Tibial artery (tissue), 4 donors: ENCODE measurements at regions not wholly inside any gene's neighbourhood (a gene's known extent, or its start where the extent isn't known, plus 50 kb on each side); places are given as distances from the start of the nearest gene placed in this dataset.

Experiments used
- DNase-seq, 2 donors: peaks; one replicate each; pipeline ENCODE4 v3.0.0-alpha.2; 2019
- H3K27ac ChIP-seq, 2 donors: fragments of 200-600 bp; sonication (generic) in 1 of 2; 1 replicate in 1 of 2; 2 replicates in 1 of 2; pipeline ENCODE4 v1.5.1; 2018 to 2019; ENCODE audit warnings: mild to moderate bottlenecking in 1 of 2
- H3K27me3 ChIP-seq, 2 donors: fragments of 200-600 bp; sonication (generic) in 1 of 2; one replicate each; pipeline versions ENCODE4 v1.5.1 to v1.6.0; 2016 to 2019
- H3K36me3 ChIP-seq, 3 donors: fragments of 200-600 bp; sonication (generic) in 2 of 3; one replicate each; pipeline ENCODE4 v1.5.1; 2016 to 2019; ENCODE audit warnings: mild to moderate bottlenecking in 2 of 3
- H3K4me1 ChIP-seq, 4 donors: fragments of 200-600 bp; sonication (generic) in 2 of 4; 1 replicate in 3 of 4; 2 replicates in 1 of 4; pipeline ENCODE4 v1.5.1; 2016 to 2019
- H3K4me3 ChIP-seq, 2 donors: fragments of 200-600 bp; sonication (generic) in 1 of 2; 1 replicate in 1 of 2; 2 replicates in 1 of 2; pipeline ENCODE4 v1.5.1; 2018 to 2019; ENCODE audit warnings: mild to moderate bottlenecking in 2 of 2
- H3K9me3 ChIP-seq, 3 donors: fragments of 200-600 bp; sonication (generic) in 1 of 3; one replicate each; pipeline ENCODE4 v1.5.1; 2016 to 2019
- intact Hi-C: fragments of 100-400 bp; cut with DNase I; formaldehyde crosslinking; loops from one replicate; pipeline ENCODE4 v1.15.0; 2023; ENCODE audit warnings: low total_unique reads
- TF ChIP-seq, protein P1 (sequence below), 2 experiments: fragments of 200-600 bp in 1 of 2; fragments of 450-650 bp in 1 of 2; IDR thresholded peaks; one replicate each; pipeline ENCODE4 v1.5.1; 2017 to 2019; ENCODE audit warnings: antibody characterized with exemption in 2 of 2, mild to moderate bottlenecking in 1 of 2, moderate library complexity in 1 of 2

DNA sequence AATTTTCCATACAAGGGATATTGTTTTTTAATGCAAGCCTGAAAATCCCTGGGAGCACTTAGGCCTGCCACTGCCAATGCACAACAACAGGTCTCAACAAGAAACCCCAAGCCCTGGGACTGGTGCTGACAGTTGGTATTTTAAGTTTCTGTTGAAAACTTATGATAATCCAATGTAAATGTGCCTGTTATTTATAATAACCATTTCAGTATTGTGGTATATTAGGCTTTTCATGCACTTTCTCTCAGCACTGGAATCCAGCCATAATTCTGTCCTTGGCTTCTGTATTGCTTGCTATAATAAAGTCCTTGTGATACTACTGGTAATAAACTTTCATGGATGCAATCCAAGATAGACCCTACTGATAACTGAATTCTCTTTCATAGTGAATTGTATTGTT lies 218.9 kb downstream of the PCDH7 start:
- DNase-seq: no peak
- no peak overlapping the region for H3K4me3 ChIP-seq
- peaks cover 0 to 44% (median 2%) of the 10 kb centered on the region in 4 donors for H3K4me1 ChIP-seq
- H3K36me3 ChIP-seq: no peaks in the 10 kb centered on the region
- TF ChIP-seq, protein P1, sequence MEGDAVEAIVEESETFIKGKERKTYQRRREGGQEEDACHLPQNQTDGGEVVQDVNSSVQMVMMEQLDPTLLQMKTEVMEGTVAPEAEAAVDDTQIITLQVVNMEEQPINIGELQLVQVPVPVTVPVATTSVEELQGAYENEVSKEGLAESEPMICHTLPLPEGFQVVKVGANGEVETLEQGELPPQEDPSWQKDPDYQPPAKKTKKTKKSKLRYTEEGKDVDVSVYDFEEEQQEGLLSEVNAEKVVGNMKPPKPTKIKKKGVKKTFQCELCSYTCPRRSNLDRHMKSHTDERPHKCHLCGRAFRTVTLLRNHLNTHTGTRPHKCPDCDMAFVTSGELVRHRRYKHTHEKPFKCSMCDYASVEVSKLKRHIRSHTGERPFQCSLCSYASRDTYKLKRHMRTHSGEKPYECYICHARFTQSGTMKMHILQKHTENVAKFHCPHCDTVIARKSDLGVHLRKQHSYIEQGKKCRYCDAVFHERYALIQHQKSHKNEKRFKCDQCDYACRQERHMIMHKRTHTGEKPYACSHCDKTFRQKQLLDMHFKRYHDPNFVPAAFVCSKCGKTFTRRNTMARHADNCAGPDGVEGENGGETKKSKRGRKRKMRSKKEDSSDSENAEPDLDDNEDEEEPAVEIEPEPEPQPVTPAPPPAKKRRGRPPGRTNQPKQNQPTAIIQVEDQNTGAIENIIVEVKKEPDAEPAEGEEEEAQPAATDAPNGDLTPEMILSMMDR (IDR thresholded peaks at IDR 0.05): no peak
- H3K9me3 ChIP-seq: no peaks in the 10 kb centered on the region
- intact Hi-C loops: no loop called here
- peak overlapping the region; percentile 4 for H3K27ac ChIP-seq
- no peaks in the 10 kb centered on the region for H3K27me3 ChIP-seq

DNA sequence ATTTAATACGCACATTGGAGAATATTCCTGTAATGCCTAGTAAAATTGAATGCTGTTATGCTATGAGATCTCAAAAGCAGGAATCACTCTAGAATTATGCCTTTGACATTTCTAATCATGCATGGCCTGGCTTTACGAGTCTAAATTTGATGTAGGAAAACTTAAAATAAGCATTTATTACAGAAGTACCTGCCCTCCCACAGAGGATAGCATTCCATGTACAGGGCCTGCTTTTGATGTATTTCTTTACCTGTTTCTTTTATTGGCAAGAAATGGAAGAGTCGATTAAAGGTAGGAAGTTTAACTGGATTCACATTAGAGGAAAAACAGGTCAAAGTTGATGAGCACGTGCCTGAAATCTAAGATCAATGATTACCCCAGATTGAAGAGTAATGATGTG lies 219.5 kb downstream of the PCDH7 start:
- intact Hi-C loops: no loop called here
- H3K4me3 ChIP-seq: no peak overlapping the region
- H3K9me3 ChIP-seq: no peaks in the 10 kb centered on the region
- no peaks in the 10 kb centered on the region for H3K36me3 ChIP-seq
- no peak overlapping the region for H3K27ac ChIP-seq
- DNase-seq: no peak
- peaks cover 0 to 44% (median 2%) of the 10 kb centered on the region in 4 donors for H3K4me1 ChIP-seq
- TF ChIP-seq, protein P1 (IDR thresholded peaks at IDR 0.05): no peak
- no peaks in the 10 kb centered on the region for H3K27me3 ChIP-seq

DNA sequence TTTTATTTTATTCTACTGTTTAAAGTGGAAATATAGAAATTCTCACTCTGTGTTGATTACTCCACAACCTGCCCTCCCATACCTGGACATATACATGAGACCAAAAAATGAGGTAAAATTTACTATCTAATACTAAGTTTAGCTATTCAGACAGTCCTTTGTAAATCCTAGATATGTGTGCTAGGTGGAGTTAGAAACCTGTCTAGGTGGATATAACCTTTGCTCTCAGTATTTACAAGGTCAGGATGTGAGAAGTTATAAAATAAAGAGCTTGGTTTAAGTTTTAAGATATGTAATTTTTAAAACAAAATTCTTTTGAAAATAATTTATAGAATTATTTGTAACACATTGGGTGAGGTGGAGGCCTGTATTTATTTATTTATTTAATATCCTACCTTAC lies 221.5 kb downstream of the PCDH7 start:
- intact Hi-C loops: no loop called here
- Histone ChIP-seq H3K27me3 (no peaks in the 10 kb centered on the region), H3K4me3 (no peak overlapping the region), H3K4me1 (peaks cover 0 to 59% (median 5%) of the 10 kb centered on the region in 4 donors), H3K9me3 (no peaks in the 10 kb centered on the region), H3K36me3 (no peaks in the 10 kb centered on the region), H3K27ac (no peak overlapping the region)
- DNase-seq: no peak
- TF ChIP-seq, protein P1 (IDR thresholded peaks at IDR 0.05): no peak

DNA sequence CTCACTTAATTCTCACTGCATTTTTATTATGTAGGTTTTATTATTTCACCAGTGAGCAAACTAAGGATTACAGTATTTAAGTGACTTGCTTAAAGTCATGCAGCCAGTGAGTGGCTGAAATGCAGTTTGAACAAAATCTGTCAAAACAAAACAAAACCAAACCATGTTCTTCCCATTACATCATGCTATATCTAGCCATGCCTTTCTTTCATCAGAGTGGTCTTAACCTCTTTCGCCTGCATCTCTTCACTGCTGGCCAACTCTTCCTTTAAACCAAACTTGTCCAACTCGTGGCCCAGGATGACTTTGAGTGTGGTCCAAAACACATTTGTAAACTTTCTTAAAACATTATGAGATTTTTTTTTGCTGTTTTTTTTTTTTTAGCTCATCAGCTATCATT lies 223.2 kb downstream of the PCDH7 start:
- no peaks in the 10 kb centered on the region for H3K9me3 ChIP-seq
- peaks cover 0 to 55% (median 5%) of the 10 kb centered on the region in 4 donors for H3K4me1 ChIP-seq
- intact Hi-C loops: no loop called here
- H3K27ac ChIP-seq: no peak overlapping the region
- H3K4me3 ChIP-seq: no peak overlapping the region
- H3K36me3 ChIP-seq: no peaks in the 10 kb centered on the region
- no peak for DNase-seq
- TF ChIP-seq, protein P1 (IDR thresholded peaks at IDR 0.05): no peak
- no peaks in the 10 kb centered on the region for H3K27me3 ChIP-seq

DNA sequence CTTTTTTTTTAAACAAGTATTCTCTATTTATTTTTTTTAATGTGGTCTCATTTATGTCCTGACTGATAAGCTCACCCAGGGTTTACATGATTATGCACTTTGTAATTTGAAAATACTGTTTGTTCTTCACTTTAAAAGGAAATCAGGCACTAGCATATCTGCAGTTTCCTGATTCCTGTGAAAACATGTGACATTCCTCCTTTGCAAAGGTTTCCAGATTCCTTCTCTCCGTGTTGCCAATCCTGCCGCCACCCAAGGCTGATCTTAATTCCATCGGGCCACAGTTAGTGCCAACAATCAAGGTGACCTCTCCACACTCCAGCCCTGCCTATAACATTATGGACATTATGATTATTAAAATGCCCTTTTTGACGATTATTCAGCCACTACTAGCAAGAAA lies 225.4 kb downstream of the PCDH7 start:
- Histone ChIP-seq H3K27me3 (no peaks in the 10 kb centered on the region), H3K9me3 (no peaks in the 10 kb centered on the region), H3K4me1 (peaks cover 0 to 49% (median 5%) of the 10 kb centered on the region in 4 donors), H3K4me3 (no peak overlapping the region), H3K36me3 (no peaks in the 10 kb centered on the region), H3K27ac (peak overlapping the region in 1 of 2 donors; percentile 61)
- no peak for DNase-seq
- TF ChIP-seq, protein P1 (IDR thresholded peaks at IDR 0.05): no peak
- intact Hi-C loops: no loop called here

DNA sequence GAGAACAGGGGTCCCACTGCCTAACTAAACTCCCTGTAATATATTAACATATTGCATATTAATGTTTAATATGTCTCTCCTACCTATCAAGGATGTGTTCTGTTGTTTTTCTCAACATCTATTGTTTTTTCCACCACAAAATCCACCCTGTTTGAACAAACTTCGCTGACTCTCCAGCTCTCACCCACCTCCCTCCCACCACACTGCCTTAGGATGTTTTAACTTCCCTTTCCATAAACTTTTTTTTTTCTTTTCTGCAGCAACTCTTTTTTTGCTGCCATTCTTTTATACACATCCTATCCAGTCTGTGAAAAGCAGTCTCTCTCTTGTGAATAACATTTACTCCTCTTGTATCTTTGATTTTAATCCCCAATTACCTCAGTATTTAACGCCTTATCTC lies 226.1 kb downstream of the PCDH7 start:
- no peak for DNase-seq
- intact Hi-C loops: no loop called here
- Histone ChIP-seq H3K27ac (peak overlapping the region in 1 of 2 donors; percentile 61), H3K27me3 (no peaks in the 10 kb centered on the region), H3K4me1 (peaks cover 0 to 47% (median 5%) of the 10 kb centered on the region in 4 donors), H3K36me3 (no peaks in the 10 kb centered on the region), H3K4me3 (no peak overlapping the region), H3K9me3 (no peaks in the 10 kb centered on the region)
- TF ChIP-seq, protein P1 (IDR thresholded peaks at IDR 0.05): no peak
